Hepatocyte (in vitro differentiated cells): ENCODE measurements at regions not wholly inside any gene's neighbourhood (a gene's known extent, or its start where the extent isn't known, plus 50 kb on each side); places are given as distances from the start of the nearest gene placed in this dataset.

Source experiments
- EZH2phosphoT487 ChIP-seq: fragments of 200-600 bp; sonication (generic); IDR thresholded peaks from one replicate; pipeline ENCODE4 v1.6.1; 2018; ENCODE audit warnings: antibody characterized with exemption, mild to moderate bottlenecking, low read depth, moderate library complexity; ENCODE audit not compliant: unreplicated experiment, severe bottlenecking
- TF ChIP-seq, protein P1 (sequence below): fragments of 200-600 bp; sonication (generic); IDR thresholded peaks from 2 replicates; pipeline ENCODE4 v1.5.1; 2016; ENCODE audit warnings: antibody characterized with exemption, mild to moderate bottlenecking; ENCODE audit not compliant: poor library complexity

DNA sequence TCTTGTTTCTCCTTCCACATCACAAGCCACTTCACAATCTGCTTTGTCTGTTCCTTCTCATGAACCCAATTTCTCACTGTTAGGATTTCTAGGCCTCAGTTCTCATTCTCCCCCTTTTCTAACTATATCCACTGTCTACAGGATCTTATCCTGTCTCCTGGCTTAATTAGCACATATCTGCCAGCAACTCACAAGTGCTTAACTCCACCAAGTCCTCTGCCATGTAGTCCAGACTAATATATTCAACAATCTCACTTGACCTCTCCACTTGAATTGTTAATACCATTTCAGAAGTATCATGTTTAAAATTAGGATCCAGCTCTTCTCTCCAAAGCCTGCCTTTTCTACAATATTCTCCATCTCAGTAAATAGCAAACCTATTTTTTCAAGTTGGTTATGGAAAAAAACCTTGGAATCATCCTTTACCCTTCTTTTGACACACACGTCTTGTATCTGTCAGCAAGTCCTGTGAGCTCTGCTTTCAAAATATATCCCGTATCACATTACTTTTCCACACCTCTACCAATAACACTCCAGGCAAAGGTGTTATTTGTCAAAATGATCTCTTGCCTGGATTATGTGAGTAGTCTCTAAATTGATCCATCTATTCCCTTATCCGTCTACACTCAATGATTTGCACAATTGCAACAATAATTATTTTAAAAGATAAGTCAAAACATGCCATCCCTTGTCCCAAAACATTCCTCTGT lies 127.2 kb upstream of the SLIT2 start:
- TF ChIP-seq, protein P1, sequence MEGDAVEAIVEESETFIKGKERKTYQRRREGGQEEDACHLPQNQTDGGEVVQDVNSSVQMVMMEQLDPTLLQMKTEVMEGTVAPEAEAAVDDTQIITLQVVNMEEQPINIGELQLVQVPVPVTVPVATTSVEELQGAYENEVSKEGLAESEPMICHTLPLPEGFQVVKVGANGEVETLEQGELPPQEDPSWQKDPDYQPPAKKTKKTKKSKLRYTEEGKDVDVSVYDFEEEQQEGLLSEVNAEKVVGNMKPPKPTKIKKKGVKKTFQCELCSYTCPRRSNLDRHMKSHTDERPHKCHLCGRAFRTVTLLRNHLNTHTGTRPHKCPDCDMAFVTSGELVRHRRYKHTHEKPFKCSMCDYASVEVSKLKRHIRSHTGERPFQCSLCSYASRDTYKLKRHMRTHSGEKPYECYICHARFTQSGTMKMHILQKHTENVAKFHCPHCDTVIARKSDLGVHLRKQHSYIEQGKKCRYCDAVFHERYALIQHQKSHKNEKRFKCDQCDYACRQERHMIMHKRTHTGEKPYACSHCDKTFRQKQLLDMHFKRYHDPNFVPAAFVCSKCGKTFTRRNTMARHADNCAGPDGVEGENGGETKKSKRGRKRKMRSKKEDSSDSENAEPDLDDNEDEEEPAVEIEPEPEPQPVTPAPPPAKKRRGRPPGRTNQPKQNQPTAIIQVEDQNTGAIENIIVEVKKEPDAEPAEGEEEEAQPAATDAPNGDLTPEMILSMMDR = no peak
- no peak for TF ChIP-seq EZH2phosphoT487
